GM21825 (cell line): ENCODE measurements at regions not wholly inside any gene's neighbourhood (a gene's known extent, or its start where the extent isn't known, plus 50 kb on each side); places are given as distances from the start of the nearest gene placed in this dataset.

ENCODE experiments used
- ATAC-seq: cut with Tn5 transposase; IDR thresholded peaks from one replicate; pipeline ENCODE4 v1.9.1; 2021; ENCODE audit warnings: mild to moderate bottlenecking, moderate library complexity; ENCODE audit not compliant: unreplicated experiment

DNA sequence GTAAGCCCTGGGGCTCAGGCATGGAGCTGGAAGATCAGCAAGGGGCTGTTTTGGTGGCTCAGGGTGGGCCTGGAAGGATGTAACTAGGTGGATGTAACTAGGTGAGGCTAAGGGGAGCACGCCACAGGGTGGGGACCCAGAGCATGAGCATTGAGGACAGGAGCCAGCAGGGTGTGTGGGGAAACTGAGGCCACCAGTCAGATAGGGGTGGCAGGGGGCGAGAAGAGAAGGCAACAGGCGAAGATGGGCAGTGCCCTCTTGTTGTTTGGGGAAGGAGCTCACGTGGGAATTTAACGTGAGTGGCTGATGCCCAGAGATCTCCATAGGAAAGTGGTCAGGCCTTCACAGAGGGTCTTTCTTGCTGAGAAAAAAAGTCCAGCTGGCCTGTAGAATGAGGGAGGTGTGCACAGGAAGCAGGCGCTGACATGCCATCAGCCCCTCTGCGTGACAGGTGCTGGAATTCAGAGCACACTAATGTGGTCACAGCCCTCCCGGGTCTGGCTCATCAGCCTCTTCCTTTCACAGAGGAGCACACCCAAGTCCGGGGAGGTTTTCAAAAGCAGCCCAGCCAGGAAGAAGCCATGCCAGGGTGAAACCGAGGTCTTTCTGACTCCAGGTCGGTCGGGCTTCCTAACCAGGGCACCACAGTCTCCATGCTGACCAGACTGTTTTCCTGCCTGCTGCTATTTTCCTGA is 54.6 kb upstream of the PAX6 start:
- ATAC-seq, result no peak

DNA sequence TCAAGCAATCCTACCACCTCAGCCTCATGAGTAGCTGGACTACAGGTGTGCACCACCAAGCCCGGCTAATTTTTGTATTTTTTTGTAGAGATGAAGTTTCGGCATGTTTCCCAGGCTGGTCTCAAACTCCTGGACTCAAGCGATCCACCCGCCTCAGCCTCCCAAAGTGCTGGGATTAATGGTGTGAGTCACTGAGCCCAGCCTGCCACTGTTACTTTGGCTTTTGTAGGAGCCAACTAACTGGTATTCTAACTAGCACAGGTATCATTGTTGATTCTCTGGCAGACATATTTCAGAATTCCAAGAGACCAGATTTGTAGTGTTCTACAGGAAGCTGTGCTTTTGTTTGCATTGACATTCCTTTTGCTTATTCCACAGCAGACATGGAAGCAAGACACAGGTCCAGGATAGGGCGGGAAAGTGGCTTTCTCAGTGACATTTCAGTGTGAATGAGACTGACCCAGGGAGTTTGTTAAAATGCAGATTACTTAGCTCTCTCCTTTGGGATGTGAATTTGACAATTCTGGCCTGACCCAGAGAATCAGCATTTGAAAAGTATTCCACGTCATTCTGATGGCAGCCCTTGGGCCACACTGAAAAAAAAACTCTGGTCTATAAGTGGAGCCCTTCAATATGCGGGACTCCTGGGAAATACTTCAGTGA is 52.2 kb upstream of the PAX6 start:
- no peak for ATAC-seq

DNA sequence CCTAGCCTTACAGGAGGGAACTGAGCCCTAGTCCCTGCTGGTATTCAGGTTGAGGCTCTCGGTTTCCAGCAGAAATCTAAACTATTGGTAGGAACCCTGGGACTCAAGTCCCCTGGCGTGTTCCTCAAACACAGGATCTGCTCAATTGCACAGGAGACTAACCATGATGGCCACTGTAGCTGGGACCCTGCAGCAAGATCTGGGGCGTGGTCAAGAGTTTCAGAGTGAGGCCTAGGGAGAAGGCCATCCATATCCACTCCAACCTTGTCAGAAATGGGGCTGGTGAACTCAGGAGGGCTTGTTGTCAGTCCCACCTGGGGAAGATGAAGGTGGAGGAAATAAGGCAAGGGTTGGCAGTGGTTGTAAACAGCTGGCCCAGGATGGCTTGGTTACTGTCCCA is 49.9 kb upstream of the PAX6 start:
- ATAC-seq, result no peak
